SU-DHL-6 (cell line): ENCODE measurements at regions not wholly inside any gene's neighbourhood (a gene's known extent, or its start where the extent isn't known, plus 50 kb on each side); places are given as distances from the start of the nearest gene placed in this dataset.

ENCODE experiments used
- H2AFZ ChIP-seq: fragments of 200-600 bp; sonication (generic); 2 replicates; pipeline ENCODE4 v1.6.1; 2014; ENCODE audit warnings: low read depth, mild to moderate bottlenecking, moderate library complexity, mixed read lengths, antibody characterized with exemption, low read length; ENCODE audit not compliant: severe bottlenecking
- H3F3A ChIP-seq: fragments of 200-600 bp; shearing (Covaris generic); 2 replicates; pipeline ENCODE4 v1.6.0; 2016; ENCODE audit warnings: antibody characterized with exemption, mild to moderate bottlenecking; ENCODE audit not compliant: insufficient read depth
- H3K27ac ChIP-seq: fragments of 200-600 bp; sonication (generic); 2 replicates; pipeline ENCODE4 v1.5.1; 2016; ENCODE audit warnings: low read depth, mild to moderate bottlenecking, low read length, moderate library complexity, mixed read lengths
- H3K27me3 ChIP-seq: fragments of 200-600 bp; sonication (generic), shearing (Covaris generic); 2 replicates; pipeline ENCODE4 v1.6.0; 2014; ENCODE audit warnings: mild to moderate bottlenecking, low read length
- H3K36me3 ChIP-seq: fragments of 200-600 bp; sonication (generic); 2 replicates; pipeline ENCODE4 v1.6.1; 2014; ENCODE audit warnings: mild to moderate bottlenecking, low read length, mixed read lengths
- H3K4me2 ChIP-seq: fragments of 300-600, 200-600 bp; shearing (Covaris generic), sonication (generic); 2 replicates; pipeline ENCODE4 v1.6.0; 2014; ENCODE audit warnings: low read length, low read depth, mild to moderate bottlenecking; ENCODE audit not compliant: poor library complexity, severe bottlenecking
- H3K4me3 ChIP-seq: fragments of 200-600 bp; sonication (generic); 2 replicates; pipeline ENCODE4 v1.5.1; 2014; ENCODE audit warnings: antibody characterized with exemption, low read length, mild to moderate bottlenecking, mixed read lengths; ENCODE audit not compliant: insufficient read depth, poor library complexity, severe bottlenecking
- H3K79me2 ChIP-seq: fragments of 200-600 bp; sonication (generic); 2 replicates; pipeline ENCODE4 v1.6.1; 2014; ENCODE audit warnings: mild to moderate bottlenecking, low read length, moderate library complexity; ENCODE audit not compliant: insufficient read depth
- H3K9ac ChIP-seq: fragments of 200-600 bp; sonication (generic); 2 replicates; pipeline ENCODE4 v1.7.0; 2014; ENCODE audit warnings: mild to moderate bottlenecking, low read length
- H3K9me2 ChIP-seq: fragments of 200-600 bp; sonication (generic); replicated peaks from 2 replicates; pipeline ENCODE4 v1.6.1; 2014; ENCODE audit warnings: low read length; ENCODE audit not compliant: insufficient read depth
- H3K9me3 ChIP-seq: fragments of 200-600 bp; sonication (generic); 2 replicates; pipeline ENCODE4 v1.6.1; 2014; ENCODE audit warnings: low read length, mixed read lengths; ENCODE audit not compliant: insufficient read depth
- H4K20me1 ChIP-seq: fragments of 200-600 bp; sonication (generic); 2 replicates; pipeline ENCODE4 v1.6.1; 2014; ENCODE audit warnings: low read depth, mild to moderate bottlenecking, antibody characterized with exemption, low read length, moderate library complexity, mixed read lengths
- EZH2phosphoT487 ChIP-seq: fragments of 200-600 bp; sonication (generic), shearing (Covaris generic); conservative IDR thresholded peaks from 2 replicates; pipeline ENCODE4 v1.6.1; 2018; ENCODE audit warnings: mild to moderate bottlenecking, antibody characterized with exemption, low read length, moderate library complexity, mixed read lengths
- TF ChIP-seq, protein P1 (sequence below): fragments of 200-600 bp; sonication (generic); IDR thresholded peaks from one replicate; pipeline ENCODE4 v1.5.1; 2017; ENCODE audit warnings: antibody characterized with exemption, mild to moderate bottlenecking, low read length, moderate library complexity; ENCODE audit not compliant: insufficient read depth, poor library complexity, severe bottlenecking

DNA sequence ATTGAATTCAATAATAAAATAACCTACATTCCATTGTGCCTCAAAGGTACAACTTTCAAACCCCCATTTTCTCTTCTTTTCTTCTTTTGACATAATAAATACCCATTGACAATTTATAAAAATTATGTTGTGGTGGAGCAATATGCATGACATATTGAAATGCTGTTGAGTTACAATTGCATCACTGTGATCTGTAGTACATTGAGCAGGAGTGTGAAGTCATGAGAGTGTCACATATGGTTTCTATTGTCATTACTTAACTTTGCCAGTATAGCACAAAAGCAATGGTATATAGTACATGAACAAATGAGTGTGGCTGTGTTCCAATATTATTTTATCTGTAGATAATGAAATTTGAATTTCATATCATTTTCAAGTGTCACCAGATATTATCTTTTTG, 441.3 kb downstream of the GJA1 start:
- no peaks in the 10 kb centered on the region for H3K36me3 ChIP-seq
- no peak overlapping the region for H3K4me2 ChIP-seq

DNA sequence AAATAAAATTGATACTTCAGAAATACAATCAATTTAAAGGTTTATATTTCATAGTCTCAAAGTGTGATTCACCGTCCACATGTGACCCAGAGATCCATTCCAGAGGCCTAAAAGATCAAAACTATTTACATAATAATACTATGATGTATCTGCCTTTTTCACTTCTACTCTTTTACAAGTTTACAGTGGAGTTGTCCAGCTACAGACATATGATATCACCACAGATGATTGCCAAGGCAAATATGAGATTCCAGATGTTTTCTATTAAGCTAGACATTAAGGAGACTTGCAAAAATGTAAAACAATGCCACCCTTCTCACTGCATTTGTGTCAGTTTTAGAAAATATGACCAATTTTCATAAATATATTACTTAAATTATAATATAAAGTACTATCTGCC, 443.7 kb downstream of the GJA1 start:
- H4K20me1 ChIP-seq = no peaks in the 10 kb centered on the region
- no peaks in the 10 kb centered on the region for H3K36me3 ChIP-seq
- H2AFZ ChIP-seq = no peak overlapping the region
- no peak overlapping the region for H3K27ac ChIP-seq
- H3K9me3 ChIP-seq = no peaks in the 10 kb centered on the region
- H3K79me2 ChIP-seq = no peaks in the 10 kb centered on the region
- H3K4me3 ChIP-seq = no peak overlapping the region
- H3F3A ChIP-seq = no peaks in the 10 kb centered on the region
- TF ChIP-seq EZH2phosphoT487 = no peak
- TF ChIP-seq, protein P1, sequence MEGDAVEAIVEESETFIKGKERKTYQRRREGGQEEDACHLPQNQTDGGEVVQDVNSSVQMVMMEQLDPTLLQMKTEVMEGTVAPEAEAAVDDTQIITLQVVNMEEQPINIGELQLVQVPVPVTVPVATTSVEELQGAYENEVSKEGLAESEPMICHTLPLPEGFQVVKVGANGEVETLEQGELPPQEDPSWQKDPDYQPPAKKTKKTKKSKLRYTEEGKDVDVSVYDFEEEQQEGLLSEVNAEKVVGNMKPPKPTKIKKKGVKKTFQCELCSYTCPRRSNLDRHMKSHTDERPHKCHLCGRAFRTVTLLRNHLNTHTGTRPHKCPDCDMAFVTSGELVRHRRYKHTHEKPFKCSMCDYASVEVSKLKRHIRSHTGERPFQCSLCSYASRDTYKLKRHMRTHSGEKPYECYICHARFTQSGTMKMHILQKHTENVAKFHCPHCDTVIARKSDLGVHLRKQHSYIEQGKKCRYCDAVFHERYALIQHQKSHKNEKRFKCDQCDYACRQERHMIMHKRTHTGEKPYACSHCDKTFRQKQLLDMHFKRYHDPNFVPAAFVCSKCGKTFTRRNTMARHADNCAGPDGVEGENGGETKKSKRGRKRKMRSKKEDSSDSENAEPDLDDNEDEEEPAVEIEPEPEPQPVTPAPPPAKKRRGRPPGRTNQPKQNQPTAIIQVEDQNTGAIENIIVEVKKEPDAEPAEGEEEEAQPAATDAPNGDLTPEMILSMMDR = no peak
- H3K4me2 ChIP-seq = no peak overlapping the region
- no peaks in the 10 kb centered on the region for H3K9me2 ChIP-seq
- H3K27me3 ChIP-seq = no peaks in the 10 kb centered on the region
- no peak overlapping the region for H3K9ac ChIP-seq

More for the DNA sequence above, 441.3 kb downstream of the GJA1 start:
- H4K20me1 ChIP-seq = no peaks in the 10 kb centered on the region
- H2AFZ ChIP-seq = no peak overlapping the region
- H3K9me2 ChIP-seq = no peaks in the 10 kb centered on the region
- H3K27me3 ChIP-seq = no peaks in the 10 kb centered on the region
- no peaks in the 10 kb centered on the region for H3K79me2 ChIP-seq
- no peaks in the 10 kb centered on the region for H3F3A ChIP-seq
- no peaks in the 10 kb centered on the region for H3K9me3 ChIP-seq
- no peak for TF ChIP-seq EZH2phosphoT487
- TF ChIP-seq, protein P1 = no peak
- H3K4me3 ChIP-seq = no peak overlapping the region
- H3K9ac ChIP-seq = no peak overlapping the region
- no peak overlapping the region for H3K27ac ChIP-seq

DNA sequence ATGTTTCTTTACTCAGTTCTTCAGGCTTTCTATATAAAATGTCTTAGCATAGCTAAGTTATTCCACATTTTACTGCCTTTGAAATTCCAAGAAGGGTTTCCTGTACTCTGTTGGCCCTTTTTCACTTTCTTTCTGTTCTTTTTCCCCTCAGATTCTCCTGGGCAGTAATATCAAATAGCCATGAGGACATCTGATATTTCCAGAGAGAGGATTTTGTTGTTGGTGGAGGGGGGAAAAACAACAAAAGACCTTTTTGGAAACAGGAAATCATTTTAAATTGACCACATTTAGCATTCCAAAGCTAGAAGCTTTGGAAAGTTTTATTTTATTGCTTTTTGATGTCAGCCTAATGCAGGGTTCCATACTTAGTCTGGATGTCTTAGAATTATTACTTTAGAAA, 445.4 kb downstream of the GJA1 start:
- no peak overlapping the region for H3K4me3 ChIP-seq
- no peak overlapping the region for H3K9ac ChIP-seq
- no peaks in the 10 kb centered on the region for H3F3A ChIP-seq
- no peaks in the 10 kb centered on the region for H3K9me3 ChIP-seq
- no peaks in the 10 kb centered on the region for H4K20me1 ChIP-seq
- no peak overlapping the region for H3K4me2 ChIP-seq
- TF ChIP-seq, protein P1 = no peak
- no peak for TF ChIP-seq EZH2phosphoT487
- no peaks in the 10 kb centered on the region for H3K27me3 ChIP-seq
- H3K36me3 ChIP-seq = no peaks in the 10 kb centered on the region
- H2AFZ ChIP-seq = no peak overlapping the region
- H3K27ac ChIP-seq = no peak overlapping the region
- H3K79me2 ChIP-seq = no peaks in the 10 kb centered on the region
- no peaks in the 10 kb centered on the region for H3K9me2 ChIP-seq
